GM12891 (cell line): ENCODE measurements at regions not wholly inside any gene's neighbourhood (a gene's known extent, or its start where the extent isn't known, plus 50 kb on each side); places are given as distances from the start of the nearest gene placed in this dataset.

ENCODE experiments used
- PAX5 ChIP-seq: IDR thresholded peaks from 2 replicates; pipeline ENCODE4 v1.6.1; 2011; ENCODE audit warnings: low read length, moderate library complexity, mild to moderate bottlenecking; ENCODE audit not compliant: insufficient read depth, severe bottlenecking
- POLR2A ChIP-seq: IDR thresholded peaks from 2 replicates; pipeline ENCODE4 v1.6.1; 2011; ENCODE audit warnings: low read depth, low read length, control low read depth
- POLR2AphosphoS5 ChIP-seq: IDR thresholded peaks from 2 replicates; pipeline ENCODE4 v1.6.1; 2011; ENCODE audit warnings: low read depth, low read length, control low read depth
- POU2F2 ChIP-seq: IDR thresholded peaks from 2 replicates; pipeline ENCODE4 v1.6.1; 2011; ENCODE audit warnings: low read depth, mild to moderate bottlenecking, control low read depth, low read length, moderate library complexity
- TAF1 ChIP-seq: IDR thresholded peaks from 2 replicates; pipeline ENCODE4 v1.6.1; 2011; ENCODE audit warnings: low read depth, low read length, control low read depth

- TF ChIP-seq POLR2A: no peak
- TF ChIP-seq POLR2AphosphoS5: no peak
- no peak for TF ChIP-seq TAF1
- TF ChIP-seq POU2F2: no peak
- no peak for TF ChIP-seq PAX5
Measured at GRCh38 chr18:39602131-39602530, 2036.5 kb upstream of the CELF4 start.
